HUDEP-2 (cell line): ENCODE measurements at regions not wholly inside any gene's neighbourhood (a gene's known extent, or its start where the extent isn't known, plus 50 kb on each side); places are given as distances from the start of the nearest gene placed in this dataset.

ENCODE experiments used
- DNase-seq, 76 experiments: peaks; one replicate each; lab custom pipeline; 2025; ENCODE audit not compliant: unreplicated experiment in 76 of 76; lab: John Stamatoyannopoulos, UW

DNA sequence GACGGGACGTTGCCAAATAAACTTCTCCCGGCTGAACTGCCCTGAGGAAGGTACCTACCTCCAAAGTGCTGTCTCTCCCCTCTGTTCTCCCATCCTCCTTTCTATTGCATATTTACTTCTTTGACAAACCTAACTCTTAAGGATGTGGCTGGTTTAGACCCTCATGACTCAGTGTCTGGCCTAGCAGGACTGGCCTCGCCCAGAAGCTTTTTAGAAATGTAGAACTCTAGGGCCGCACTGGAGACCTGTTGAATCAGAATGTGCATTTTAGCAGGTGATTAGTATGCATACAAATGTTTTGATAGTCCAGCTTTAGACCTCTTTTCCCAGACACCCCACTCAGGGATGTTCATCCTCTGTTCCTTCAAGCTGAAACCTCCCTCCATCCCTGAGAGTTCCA is 335.9 kb downstream of the PIK3R1 start:
- DNase-seq = no peak

DNA sequence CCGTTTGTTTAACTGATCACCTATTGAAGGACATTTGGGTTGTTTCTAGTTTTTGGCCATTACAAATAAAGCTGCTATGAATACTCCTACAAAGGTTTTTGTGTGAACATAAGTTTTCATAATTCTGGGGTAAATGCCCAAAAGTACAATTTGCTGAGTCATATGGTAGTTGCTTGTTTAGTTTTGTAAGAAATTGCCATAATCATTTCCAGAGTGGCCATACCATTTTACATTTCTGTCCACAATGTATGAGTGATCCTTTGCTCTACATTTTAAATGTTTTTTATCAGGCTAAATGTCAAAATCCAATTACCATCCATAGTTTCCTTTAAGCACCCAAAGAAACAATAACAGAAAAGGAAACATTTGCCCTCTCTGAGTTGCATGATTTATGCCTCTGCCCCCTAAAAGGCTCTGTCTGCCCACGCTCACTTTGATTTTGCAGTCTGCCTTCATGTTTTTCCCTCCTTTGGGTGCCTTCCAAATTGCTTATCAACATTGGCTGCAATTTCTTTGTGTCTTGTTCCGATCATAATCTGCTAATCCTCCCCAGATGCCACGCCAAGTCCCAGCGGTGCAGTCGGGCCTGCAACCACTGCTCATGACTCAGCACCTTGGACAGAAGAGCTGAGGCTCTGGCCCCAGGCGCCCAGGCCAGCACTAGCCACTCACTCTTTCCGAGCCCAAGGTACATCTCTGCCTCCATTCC is 339.2 kb downstream of the PIK3R1 start:
- peak in 53 of 76 experiments; percentile 3 to 78 (median 32) for DNase-seq

DNA sequence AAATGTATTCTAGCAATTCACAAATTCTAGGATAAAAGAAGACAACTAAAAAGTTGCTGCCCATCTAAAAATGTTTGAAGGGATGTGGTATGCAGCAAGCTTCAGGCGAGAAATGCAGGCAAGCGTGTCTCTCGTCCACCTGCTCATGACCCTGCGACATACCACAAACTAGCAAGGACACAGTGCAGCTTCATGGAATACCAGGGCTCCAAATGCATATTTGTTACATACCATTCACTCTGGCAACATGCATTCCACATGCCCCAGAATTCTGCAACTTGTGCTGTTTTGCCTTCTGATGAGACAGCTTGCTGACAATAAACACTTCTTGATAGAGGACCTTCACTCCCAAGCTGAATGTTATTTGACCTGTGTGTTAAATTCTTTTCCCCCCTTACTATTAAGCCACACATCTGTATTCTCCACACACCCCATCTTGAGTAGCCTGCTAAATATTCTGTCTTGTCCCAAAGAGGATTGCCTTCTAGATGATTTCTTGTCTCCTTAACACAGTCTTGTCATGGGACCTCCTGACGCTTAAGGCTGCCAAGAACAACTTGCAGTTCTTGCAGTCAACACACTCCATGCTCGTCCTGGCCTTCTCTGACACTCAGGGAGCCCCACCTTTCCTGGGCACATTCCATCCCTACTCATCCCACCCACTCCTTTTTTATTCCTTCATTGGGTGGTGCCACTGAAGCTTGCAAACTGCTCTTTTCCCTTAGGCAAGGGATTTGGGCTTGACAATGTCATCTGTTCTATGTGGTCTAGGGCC is 340.5 kb downstream of the PIK3R1 start:
- DNase-seq = no peak

DNA sequence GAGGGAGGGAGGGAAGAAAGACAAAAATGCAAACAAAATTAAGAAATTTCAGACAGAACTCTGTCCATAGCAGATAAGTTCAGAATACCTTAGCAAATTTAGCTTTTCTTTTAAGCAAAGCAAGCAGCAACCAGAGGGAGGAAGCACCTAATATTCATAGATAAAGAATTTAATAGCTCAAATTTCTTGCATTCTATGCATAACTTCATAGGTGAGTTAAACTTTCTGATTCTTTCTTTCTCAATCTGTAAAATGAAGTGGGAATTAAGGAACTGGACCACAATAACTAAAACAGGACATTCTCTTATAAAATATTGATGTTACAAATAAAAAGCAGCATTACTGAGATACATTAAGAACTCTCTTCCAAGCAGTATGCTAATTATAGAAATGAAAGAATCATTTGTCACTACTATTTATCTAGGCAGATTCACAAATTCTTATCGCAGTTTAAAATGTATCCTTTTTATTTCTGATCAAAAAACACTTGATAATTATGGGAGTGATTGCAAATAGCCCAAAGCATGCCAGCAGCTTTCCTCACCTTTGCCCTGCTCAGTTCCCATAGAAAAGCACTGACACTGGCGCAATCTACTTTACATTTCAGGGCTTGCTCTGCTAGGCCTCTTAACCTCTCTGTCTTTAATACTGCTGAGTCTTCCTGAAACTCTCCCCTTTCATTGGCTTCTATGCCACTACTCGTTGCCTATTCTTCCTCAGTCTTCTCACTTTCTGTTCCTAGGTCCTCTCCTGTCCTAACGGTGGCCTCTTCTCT is 341.8 kb downstream of the PIK3R1 start:
- no peak for DNase-seq

DNA sequence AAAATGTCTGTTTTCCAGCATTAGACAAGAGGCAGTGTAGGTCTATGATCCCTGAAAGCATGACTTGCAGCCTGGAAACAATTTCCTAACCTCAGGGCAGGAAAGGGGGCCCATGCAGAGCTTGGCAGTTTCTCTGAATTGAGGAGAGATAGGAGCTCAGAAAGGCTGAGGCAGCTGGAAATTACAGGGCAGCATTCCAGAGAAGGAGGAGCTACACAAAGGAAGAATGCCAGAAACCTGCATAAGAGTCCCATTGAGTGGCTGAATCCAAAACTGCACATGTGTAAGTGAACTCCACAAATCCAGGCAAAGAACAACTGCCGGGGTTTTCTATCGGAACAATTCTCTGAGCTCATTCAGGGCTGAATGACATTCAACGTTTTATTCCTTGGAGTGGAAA is 346.8 kb downstream of the PIK3R1 start:
- DNase-seq = peak in 1 of 76 experiments; percentile 24

DNA sequence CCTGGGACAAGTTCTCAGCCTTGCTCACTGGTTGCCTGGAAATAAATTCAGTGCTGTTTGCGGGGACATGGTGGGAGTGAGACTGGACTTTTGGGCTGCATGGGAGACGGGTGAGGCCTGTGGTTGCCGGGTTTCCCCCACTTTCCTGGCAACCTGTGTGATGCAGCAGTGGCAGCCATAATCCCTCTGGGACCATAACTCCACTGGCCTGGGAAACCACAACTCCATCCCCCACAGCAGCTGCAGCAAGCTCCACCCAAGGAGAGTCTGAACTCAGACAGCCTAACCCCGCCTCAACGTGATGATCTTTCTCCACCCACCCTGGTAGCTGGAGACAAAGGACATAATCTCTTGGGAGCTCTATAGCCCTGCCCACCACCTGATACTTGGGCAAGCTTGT is 349.9 kb downstream of the PIK3R1 start:
- DNase-seq = no peak

DNA sequence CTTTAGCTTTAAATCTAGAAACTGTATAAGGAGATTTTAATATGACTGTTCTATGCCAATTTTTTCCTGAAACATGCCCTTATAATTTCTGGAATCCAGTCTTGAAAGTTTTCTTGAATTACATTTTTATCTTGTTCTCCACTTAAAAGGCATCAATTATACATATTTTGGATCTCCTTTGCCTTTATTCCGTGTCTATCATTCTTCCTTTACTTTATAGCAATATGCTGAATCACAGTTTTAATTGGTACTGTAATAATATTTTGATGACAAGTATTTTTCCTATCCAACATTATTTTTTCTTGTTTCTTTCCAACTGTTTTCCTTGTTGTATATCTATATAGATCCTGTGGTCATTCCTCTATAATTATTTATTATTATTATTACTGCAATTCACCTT is 361.2 kb downstream of the PIK3R1 start:
- no peak for DNase-seq

DNA sequence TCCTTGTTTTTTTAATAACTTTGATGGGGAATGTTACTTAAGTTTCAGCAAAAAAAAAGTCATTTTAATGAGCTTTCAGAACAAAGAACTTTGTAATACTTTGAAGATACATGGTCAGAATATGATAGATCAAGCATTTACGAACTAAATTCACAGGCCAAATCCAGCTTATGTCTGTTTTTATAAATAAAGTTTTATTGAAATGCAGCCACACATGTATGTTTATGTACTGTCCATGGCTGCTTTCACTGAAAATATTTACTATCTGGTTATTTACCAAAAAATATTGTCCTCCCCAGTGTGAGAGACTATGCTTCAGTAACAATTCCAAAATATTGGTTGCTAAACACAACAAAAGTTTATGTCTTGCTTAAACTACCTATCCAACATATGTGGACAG is 366.7 kb downstream of the PIK3R1 start:
- DNase-seq = no peak

DNA sequence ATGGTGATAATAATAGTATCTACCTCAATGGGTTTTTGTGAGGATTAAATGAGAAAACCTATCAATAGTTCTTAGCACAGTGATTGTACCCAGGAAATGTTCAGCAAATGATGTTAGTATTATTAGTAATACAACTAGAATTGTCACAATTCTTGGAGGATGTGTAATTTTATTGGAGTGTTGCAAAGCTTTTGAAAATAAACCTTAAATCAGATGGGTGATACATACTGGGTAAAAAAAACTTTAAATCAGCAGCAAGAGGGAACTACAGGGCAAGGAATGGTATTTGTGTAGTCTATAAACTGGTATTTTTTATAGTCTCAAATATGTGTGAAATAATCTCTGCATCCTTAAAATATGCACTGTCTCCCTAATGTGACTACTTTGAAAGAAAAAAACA is 371.6 kb downstream of the PIK3R1 start:
- no peak for DNase-seq

DNA sequence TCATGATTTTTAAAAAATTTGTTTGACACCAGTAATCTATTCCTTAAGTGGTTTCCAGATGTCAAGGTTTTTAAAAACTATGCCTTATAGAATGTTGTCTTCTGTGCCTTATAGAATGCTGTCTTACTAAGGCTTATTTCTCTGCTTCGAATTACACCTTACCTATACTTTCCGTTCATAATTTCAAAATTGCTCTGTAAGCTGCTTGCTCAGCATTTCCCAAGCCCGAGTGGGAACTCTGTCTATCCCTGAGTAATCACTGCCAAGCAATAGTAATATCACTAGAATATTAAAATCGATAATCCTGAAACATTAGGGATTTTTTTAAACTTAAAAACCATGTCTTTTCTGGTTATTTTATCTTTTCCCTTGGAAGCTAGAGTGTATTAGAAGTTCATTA is 376.3 kb downstream of the PIK3R1 start:
- no peak for DNase-seq

DNA sequence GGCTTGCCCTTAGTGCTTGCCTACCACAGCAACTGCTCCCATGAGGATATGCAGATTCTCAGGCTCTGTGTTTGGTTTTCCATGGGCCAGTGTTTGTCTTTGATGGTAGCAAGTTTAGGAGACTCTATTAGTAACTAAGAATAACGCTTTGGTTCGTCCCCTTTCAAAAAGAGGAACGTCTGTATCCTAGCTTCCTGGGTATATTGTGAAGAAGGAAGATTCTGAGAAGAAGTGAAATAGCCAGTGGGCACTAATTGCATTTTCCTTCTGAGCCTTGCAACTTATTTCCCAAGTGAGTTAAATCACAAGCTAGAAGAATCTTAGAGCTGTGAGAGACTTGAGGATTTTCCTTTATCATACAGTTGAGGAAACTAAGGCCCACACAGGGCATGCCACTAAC is 376.8 kb downstream of the PIK3R1 start:
- DNase-seq = no peak

DNA sequence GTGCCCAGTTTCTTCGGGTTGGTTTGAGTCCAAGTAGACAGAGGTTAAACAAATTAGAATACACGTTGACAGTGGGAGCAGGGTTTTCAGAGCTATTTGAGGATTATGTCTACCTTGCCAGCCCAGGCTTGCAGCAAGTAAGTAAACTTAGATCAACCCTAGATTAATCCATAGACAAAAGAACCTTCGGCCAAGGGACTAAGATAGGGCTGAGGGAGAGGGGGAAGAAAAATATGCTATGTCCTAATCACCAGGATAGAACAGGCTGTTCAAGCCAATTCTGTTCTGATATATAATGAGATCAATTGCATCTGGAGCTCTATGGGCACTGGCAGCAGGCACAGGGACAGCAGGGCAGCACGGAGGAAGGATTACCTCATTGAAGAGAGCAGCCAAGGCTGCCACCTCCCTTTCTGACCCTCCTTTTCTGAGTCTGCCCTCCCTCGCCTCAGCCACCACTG is 377.7 kb downstream of the PIK3R1 start:
- no peak for DNase-seq

DNA sequence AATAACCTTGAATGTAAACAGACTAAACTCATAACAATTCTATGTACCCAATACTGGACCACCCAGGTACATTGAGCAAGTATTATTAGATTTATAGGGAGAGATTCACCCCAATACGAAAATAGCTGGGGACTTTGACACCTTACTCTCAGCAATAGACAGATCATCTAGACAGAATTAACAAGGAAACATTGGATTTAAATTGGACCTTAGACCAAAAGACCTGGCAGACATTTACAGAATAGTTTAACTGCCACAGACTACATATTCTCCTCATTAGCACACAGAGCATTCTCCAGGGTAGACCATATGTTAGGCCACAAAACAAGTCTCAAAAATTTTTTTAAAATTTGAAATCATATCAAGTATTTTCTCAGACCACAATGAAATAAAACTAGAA is 397.4 kb downstream of the PIK3R1 start:
- DNase-seq = no peak

DNA sequence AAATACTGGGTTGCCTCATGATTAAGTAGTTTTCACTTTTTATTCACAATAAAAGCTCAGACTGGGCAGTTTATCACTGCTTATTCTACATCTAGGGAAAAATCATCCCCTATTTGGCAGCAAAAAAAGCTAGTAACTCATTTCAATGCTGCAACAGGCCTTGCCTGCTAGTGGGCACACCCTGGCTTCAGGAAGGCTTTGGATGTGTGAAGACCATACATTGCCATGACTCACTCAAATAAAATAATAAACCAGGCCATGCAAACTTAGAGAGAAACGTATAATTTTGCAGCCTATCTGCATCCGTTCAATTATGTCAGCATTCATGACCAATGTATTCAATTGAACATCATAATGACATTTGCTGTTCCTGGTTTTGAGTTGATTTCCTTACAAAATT is 402.9 kb downstream of the PIK3R1 start:
- DNase-seq = no peak

DNA sequence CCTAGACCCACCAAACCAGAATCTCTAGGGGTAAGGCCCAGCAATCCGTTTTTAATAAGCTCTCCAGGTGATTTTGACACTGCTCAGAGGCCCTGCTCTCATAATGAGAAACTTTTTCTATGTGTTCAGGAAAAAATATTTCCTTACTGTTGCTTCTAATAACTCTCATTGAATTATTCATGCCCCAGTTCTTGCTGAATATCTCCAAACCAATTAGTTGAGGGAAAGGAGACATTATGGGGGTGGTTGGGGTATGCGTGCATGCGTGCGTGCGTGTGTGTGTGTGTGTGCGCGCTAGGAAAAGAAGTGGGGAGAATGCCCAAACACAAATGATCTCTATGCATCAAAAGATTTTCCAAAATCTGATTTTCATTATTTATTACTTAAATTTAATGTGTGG is 411.4 kb downstream of the PIK3R1 start:
- no peak for DNase-seq

DNA sequence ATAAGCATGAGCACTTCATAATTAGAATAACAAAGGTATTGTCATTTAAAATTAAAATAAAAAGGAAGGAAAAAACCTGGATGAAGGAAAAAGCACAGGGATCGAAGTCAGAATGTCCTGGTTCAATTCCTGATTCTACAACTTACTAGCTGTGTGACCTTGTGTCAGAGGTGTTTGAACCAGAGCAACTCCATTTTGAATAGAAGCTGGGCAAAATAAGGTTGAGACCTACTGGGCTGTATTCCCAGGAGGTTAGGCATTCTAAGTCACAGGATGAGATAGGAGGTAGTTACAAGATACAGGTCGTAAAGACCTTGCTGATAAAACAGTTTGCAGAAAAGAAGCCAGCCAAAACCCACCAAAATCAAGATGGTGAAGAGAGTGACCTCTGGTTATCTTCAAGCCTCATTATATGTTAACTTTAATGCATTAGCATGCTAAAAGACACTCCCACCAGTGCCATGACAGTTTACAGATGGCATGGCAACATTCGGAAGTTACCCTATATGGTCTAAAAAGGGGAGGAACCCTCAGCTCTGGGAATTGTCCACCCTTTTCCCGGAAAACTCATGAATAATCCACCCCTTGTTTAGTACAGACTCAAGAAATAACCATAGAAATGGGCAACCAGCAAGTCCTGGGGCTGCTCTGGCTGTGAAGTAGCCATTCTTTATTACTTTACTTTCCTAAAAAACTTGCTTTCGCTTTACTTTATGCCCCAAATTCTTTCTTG is 412.7 kb downstream of the PIK3R1 start:
- no peak for DNase-seq

DNA sequence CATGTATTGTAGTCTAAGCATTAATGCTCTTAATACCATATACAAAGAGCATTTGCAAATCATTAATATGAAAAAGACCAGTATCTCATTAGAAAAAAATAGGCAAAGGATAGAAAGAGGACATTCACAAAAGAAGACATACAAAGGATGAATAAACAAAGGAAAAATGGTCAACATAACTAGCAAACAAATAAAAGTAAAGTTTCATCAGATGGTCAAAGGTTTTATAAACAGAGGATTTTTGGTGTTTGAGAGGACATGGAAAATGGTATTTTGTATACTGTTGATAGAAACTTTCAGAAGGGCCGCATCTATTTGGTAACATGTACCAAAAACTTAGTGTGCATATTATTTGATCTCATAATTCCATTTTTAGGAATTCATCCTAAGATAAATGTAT is 414.8 kb downstream of the PIK3R1 start:
- no peak for DNase-seq

DNA sequence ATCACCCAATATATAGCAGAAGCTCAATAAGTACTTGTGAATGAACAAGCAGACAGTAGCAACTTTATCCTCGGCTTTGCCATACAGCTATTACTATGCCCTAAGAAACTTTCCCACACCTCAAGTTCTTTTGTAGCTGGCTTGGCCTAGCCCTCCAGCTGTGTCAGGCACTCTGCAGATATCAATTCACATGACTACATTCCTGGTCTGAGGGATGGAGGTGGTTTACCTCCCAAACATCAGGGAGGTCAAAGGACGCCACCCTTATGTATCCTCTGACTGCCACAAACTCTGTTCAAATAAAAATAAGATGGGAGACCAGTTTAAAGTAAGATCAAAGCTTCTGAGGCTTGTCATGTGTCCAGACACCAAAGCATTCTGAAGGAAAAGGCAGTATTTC is 416.3 kb downstream of the PIK3R1 start:
- no peak for DNase-seq

DNA sequence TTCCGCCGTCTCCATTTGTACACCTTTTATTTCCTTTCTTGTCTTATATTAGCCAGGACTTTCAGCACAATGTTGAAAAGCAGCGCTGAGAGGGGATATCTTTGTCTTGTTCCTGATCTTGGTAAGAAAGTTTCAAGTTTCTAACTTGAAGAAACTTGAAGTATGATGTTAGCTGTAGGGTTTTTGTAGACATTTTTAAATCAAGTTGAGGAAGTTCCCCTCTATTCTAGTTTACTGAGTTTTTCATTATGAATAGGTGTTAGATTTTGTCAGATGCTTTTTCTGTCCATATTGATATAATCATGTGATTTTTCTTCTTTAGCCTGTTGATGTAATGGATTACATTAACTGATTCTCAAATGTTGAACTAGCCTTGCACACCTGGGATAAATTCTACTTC is 425.7 kb downstream of the PIK3R1 start:
- no peak for DNase-seq

DNA sequence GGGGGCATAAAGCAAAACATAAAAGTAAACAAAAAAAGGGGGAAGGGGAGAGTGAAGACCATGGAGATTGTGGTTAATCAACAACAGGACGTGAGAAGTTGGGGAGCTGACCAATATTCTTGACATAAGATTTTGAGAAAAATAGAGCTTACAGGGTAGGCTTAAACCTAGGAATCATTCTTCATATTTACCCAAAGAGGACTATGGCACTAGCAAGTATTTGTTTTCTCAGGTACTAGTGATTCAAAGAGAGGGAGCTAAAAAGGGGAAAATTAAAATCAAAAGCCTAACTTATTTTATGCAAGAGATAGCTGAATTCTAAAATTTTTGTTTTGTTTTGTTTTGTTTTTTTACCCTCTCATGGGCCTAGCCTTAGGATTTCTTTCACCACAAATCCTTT is 427.5 kb downstream of the PIK3R1 start:
- DNase-seq = no peak

DNA sequence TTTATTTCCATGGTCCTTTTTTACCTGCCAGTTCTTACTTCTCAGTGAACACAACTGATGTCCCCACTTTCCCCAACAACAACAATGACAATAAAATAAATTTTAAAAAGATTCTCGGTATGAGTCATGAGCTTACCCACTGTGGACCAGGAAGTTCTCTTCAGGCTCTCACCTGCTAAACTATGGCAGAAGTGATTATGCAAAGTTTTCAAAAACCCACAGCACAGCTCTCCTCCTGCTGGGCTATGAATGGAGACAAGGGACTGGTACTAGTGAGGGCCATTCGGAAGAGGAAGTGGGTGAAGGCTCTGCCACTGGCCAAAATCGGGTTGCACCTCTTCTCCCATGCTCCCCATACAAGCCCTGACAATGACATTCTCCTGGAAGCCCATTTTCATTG is 429.4 kb downstream of the PIK3R1 start:
- DNase-seq = no peak
